ENCODE measurements at regions not wholly inside any gene's neighbourhood (a gene's known extent, or its start where the extent isn't known, plus 50 kb on each side); places are given as distances from the start of the nearest gene placed in this dataset.
A peak's percentile ranks its signal among the peaks of the same experiment; 100 is the strongest.

- no peak for DNase-seq (ENCODE audit: low spot score)
Observed at GRCh38 chr3:83895892-83896291, 1062.9 kb upstream of the CADM2 start.

DNA sequence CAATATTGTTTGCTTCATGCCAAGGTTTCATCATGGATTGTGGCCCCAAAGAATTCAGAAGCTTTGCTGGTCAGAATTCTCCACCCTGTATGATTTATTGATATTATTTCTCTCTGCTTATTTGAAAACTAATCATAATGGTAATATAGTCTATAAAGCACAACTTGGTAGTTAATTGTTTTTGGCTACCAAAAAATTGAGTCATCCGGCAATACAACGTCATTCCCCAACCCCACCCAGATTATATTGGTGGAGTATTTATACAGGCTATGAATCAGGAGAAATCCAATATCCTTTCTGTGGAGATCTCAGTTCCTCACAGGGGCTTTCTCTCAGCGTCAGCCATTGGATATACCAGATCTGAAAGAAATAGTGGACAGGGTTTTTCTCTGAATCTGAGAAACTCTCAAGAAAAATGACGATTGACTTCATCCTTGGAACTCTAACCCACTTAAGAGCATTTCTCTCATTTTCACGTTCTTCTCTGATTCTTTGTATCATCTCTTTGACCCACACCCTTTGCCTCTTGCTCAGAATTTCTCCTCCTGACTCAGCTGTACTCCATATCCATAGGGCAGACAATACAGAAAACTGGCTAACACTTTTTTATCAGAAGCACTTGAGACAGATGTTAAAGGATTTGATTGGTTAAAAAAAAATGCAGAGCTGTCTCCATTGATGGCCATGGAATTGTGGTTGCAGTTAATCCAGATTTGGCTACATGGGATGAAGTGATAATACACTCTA is 1055.8 kb upstream of the CADM2 start:
- DNase-seq (ENCODE audit: low spot score): no peak

- no peak for DNase-seq (ENCODE audit: low spot score)
Observed at GRCh38 chr3:83913381-83913780, 1045.4 kb upstream of the CADM2 start.

DNA sequence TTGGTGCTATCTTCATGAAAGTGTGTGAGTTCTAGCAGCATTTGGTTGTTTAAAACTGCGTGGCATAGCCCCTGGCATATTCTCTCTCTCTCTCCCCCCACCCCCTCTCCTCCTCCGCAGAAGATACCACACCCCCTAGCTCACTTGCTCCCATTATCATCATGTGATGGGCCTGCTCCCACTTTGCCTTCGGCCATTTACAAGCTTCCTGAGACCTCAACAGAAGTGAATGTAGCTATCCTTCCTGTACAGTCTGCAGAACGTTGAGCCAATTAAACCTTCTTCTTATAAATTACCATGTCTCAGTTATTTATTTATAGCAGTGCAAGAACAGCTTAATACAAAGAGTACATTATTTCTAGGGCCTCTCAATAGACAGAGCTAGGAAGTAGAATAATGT is 1032.5 kb upstream of the CADM2 start:
- DNase-seq (ENCODE audit: low spot score): peak; percentile 77

DNA sequence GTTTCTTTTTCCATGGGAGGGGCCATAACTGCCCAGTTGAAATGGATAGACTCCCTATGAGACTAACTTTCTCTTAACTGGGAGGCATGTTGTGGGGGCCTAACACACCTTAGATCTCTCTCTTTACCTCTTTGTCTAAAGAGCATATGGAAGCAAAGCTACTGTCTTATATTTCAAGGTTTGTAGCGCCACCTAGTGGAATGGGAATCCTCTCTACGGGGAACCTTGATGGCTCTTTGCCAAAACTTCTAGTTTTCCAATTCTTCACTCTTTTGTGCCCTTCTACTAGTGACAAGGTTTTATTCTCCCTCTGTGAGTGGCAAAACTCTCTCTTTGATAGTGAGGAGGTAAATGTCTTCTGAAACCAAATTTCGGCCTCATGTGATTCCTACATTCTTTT is 1030.4 kb upstream of the CADM2 start:
- no peak for DNase-seq (ENCODE audit: low spot score)

GRCh38 chr3:83928903-83929302 is 1029.9 kb upstream of the CADM2 start:
- DNase-seq (ENCODE audit: low spot score): peak; percentile 19

GRCh38 chr3:83934192-83935021 is 1024.4 kb upstream of the CADM2 start:
- peak; percentile 24 for DNase-seq (ENCODE audit: low spot score)

- no peak for DNase-seq (ENCODE audit: low spot score)
Observed at GRCh38 chr3:83938491-83938890, 1020.3 kb upstream of the CADM2 start.

- no peak for DNase-seq (ENCODE audit: low spot score)
Observed at GRCh38 chr3:83941990-83942745, 1016.6 kb upstream of the CADM2 start.

DNA sequence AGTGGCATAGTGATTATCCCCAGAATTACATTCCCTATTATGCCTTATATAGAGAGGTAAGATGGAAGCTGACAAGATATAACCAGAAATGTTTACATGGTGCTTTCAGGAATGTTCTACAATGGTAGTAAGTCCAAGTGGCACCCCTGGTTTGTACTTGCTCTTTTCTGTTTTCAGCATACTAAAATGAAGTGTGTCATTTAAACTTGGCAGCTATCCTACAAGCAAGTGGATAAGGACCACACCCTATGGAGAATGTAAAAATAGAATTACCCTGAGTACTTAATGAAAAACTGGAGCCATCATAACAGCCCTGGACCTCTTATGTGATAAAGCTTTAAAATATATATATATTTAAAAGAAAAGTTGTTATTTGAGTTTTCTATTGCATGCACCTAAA is 1012.7 kb upstream of the CADM2 start:
- DNase-seq (ENCODE audit: low spot score): no peak

- DNase-seq (ENCODE audit: low spot score): no peak
Observed at GRCh38 chr3:83946554-83946953, 1012.2 kb upstream of the CADM2 start.

DNA sequence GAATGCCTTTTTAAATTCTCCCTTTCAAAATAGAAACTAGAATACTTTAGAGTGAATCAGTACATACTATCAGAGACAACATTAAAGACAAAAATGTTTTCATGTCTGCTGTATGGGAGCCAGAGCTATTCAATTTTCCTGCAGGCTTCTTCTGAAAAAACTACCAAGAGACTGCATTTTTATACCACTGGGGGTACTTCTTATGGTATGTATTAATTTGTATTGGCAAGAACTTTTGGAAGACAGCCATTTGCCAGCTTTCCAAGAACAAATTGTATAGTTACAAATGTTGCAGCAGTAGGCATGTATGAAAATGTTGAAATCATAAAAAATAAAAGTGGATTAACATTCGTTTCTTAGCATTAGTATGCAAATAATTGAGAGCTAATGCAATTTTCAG is 1010.0 kb upstream of the CADM2 start:
- DNase-seq (ENCODE audit: low spot score): no peak

DNA sequence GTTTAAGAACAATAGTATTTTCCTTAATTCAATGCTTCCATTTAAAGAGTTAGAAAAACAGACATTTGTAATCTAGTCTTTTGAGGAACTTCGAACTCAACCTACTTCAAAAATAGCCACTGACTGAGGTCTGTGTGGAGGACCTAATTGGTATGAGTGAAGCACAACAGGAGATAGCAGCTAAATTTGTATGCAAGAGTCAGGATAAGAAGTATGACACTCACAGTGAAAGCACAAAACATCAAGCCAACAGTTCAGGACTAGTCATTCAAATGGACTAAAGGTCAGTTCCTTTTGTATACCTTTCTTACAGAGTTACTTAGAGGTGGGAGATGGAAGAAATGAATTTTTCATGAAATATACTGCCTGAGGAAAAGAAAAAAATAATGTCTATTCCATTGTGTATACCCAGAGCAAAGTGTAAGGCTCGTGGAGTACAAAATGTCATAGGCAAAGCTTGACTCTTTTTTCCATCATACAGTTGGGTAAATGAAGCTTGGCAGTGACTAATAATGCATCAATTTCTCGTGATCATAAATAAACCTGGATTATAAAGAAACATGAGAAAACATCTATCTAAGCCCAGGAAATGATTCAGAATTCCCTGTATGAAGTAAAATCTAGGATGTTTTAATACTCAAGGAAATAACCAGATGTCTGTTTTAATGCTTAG is 1005.2 kb upstream of the CADM2 start:
- DNase-seq (ENCODE audit: low spot score): peak; percentile 8

DNA sequence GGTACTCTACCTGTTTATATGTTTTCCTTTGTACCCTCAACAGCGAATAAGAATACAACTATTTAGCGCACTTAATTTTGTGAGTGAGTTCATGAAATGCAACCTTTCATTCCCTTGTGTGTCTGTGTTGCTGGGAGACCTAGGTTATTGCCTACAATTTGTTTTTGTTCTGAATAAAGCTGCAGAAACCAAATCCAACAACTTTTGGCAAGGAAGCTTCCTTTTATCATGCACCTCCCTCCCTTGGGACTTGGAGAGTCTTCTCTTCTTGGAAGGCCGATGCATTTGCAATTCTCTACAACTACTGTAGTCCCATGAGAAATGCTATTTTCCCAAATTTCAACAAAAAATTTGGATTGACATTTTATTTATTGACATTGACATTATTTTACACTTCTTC is 1002.4 kb upstream of the CADM2 start:
- no peak for DNase-seq (ENCODE audit: low spot score)

DNA sequence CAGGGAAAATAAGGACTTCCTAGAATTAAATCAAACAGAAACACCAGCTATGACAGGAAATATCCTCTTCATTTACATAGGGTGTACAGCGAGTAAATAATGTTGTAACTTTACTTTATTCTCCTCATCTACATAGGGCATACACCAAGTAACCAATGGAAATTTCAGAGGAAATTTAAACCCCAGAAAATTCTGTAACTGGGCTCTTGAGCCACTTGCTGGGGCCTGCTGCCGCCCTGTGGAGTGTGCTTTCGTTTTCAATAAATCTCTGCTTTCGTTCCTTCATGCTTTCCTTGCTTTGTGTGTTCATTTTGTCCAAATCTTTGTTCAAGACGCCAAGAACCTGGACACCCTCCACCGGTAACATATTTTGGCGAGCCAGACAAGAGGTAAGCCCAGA is 990.4 kb upstream of the CADM2 start:
- no peak for DNase-seq (ENCODE audit: low spot score)

DNA sequence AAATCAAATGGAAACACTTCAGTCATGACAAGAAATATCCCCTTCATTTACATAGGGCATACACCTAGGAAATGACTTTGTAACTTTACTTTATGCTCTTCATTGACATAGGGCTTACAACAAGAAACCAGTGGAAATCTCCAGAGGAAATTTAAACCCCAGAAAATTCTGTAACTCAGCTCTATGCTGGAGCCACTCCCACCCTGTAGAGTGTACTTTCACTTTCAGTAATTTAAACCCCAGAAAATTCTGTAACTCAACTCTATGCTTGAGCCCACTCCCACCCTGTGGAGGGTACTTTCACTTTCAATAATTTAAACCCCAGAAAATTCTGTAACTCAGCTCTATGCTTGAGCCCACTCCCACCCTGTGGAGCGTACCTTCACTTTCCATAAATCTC is 987.1 kb upstream of the CADM2 start:
- DNase-seq (ENCODE audit: low spot score): no peak

DNA sequence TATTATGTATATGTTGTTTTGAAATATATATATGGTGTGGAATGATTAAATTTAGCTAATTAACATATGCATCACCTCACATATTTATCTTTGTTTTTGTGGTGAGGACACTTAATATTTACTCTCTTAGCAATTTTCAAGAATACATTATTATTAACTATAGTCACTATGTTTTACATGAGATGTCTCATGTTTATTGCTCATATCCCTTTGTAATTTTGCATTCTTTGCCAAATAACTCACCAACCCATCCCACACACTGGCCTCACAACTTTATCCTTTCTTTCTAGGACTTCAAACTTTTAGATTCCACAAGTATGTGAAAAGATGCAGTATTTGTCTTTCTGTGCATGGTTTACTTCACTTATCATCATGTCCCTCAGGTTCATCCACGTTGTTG is 950.2 kb upstream of the CADM2 start:
- DNase-seq (ENCODE audit: low spot score): no peak

GRCh38 chr3:84023842-84024241 is 934.9 kb upstream of the CADM2 start:
- no peak for DNase-seq (ENCODE audit: low spot score)

GRCh38 chr3:84039099-84039498 is 919.7 kb upstream of the CADM2 start:
- DNase-seq (ENCODE audit: low spot score): no peak

DNA sequence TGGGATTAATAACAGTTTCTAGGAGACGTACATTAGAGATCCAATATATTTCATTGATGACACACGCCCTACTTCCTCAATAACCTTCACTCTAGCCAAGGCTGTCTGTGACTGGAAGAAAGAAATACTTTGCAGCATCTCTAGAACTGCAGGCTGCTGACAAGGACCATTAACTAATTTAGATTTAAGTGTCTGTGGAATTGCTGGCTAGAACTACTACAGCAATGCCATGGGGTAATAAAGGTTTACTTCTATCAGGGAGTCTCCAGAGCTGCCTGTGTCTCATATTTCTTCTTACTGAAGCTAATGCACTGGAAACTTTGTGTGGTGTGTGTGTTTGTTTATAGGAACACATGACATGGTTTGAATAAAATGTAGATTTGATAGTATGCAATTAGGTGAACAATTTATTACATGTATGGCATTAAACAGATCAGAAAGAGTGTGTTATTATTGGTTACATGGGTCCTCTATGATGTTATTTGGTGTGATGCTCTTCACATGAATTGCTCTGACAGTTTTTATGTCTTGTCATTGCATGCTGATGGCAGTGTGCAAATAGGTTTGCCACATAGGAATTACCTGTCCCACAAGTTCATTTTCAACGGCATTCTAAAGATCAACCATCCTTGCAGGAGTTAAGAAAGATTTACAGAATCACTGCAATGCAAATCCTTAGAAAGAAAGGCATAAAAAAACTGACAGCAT is 916.2 kb upstream of the CADM2 start:
- no peak for DNase-seq (ENCODE audit: low spot score)

DNA sequence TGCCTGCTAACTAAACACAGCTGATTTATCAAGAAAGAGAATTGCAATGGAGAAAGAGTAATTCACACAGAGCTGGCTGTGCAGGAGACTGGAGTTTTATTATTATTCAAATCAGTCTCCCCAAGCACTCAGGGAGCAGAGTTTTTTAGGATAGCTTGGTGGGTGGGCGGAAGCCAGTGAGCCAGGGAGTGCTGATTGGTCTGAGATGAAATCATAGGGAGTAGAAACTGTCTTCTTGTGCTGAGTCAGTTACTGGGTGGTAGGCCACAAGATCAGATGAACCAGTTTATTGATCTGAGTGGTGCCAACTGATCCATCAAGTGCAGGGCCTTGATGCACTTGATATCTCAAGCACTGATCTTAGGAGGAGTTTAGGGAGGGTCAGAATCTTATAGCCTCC is 891.9 kb upstream of the CADM2 start:
- no peak for DNase-seq (ENCODE audit: low spot score)

DNA sequence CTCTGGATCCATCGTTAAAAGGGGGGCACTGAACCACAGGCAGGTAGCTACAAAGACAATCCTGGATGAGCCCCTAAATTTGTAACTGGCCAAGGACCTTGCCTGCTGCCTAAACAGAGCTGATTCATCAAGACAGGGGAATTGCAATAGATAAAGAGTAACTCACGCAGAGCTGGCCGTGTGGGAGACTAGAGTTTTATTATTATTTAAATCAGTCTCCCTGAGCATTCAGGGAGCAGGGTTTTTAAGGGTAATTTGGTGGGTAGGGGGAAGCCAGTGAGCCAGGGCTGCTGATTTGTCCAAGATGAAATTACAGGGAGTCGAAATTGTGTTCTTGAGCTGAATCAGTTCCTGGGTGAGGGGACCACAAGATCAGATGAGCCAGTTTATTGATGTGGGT is 885.1 kb upstream of the CADM2 start:
- no peak for DNase-seq (ENCODE audit: low spot score)
